HepG2 (cell line): ENCODE measurements at regions not wholly inside any gene's neighbourhood (a gene's known extent, or its start where the extent isn't known, plus 50 kb on each side); places are given as distances from the start of the nearest gene placed in this dataset.

ENCODE experiments used
- ATAC-seq: fragments of 200-7000 bp; cut with Tn5 transposase; 3 replicates; pipeline ENCODE4 v1.9.1; 2020; ENCODE audit warnings: mild to moderate bottlenecking, moderate library complexity
- BruUV-seq: library from RNA; stranded (reverse); fragments of 400-500 nt; replicated peaks from 2 replicates; lab custom pipeline; 2021; lab: Mats Ljungman, UMichigan
- CTCF ChIA-PET: fragments of 300-600 bp; formaldehyde crosslinking; extraction: SDS; loops from one replicate; lab custom pipeline; 2021; ENCODE audit warnings: low total read pairs, inconsistent platforms, low intra/inter-chr PET ratio; lab: Yijun Ruan, JAX
- POLR2A ChIA-PET: fragments of 350-600 bp; sonication (Branson Sonifier 250); formaldehyde crosslinking; loops from one replicate; lab custom pipeline; 2020; ENCODE audit warnings: antibody characterized with exemption, inconsistent platforms; lab: Yijun Ruan, JAX
- DNase-seq: peaks from one replicate; pipeline ENCODE4 v3.0.0-alpha.2; 2015; ENCODE audit warnings: low spot score
- FAIRE-seq: peaks from 3 replicates; lab custom pipeline; 2011; peaks lifted over from hg19 to GRCh38; lab: Jason Lieb, UNC
- H2AFZ ChIP-seq: one replicate; pipeline ENCODE4 v1.6.1; 2011; ENCODE audit warnings: low read length, inconsistent platforms
- H3K27ac ChIP-seq: fragments of 300-600 bp; 3 replicates; pipeline ENCODE4 v1.8.0; 2011; ENCODE audit warnings: mixed run types, mild to moderate bottlenecking, mixed read lengths, low read length, inconsistent platforms; ENCODE audit not compliant: insufficient read depth; ENCODE audit errors: extremely low read length
- H3K27me3 ChIP-seq, 2 experiments: fragments of 200-600 bp in 1 of 2; 2 replicates in 1 of 2; 3 replicates in 1 of 2; pipeline versions ENCODE4 v1.6.0 to v1.8.0; 2011; ENCODE audit warnings: low read length in 2 of 2, mild to moderate bottlenecking in 2 of 2, moderate library complexity in 2 of 2, inconsistent platforms in 1 of 2; ENCODE audit not compliant: insufficient read depth in 2 of 2, control insufficient read depth in 1 of 2
- H3K36me3 ChIP-seq, 2 experiments: fragments of 200-600 bp in 1 of 2; replicated peaks in 1 of 2; 2 replicates in 1 of 2; 3 replicates in 1 of 2; pipeline versions ENCODE4 v1.5.1 to v1.8.0; 2011; ENCODE audit warnings: low read length in 2 of 2, inconsistent platforms in 1 of 2; ENCODE audit not compliant: insufficient read depth in 2 of 2, control insufficient read depth in 1 of 2
- H3K4me1 ChIP-seq: 2 replicates; pipeline ENCODE4 v1.5.1; 2012; ENCODE audit warnings: low read length, inconsistent platforms; ENCODE audit not compliant: insufficient read depth
- H3K4me2 ChIP-seq: 2 replicates; pipeline ENCODE4 v1.6.0; 2011; ENCODE audit warnings: low read depth, low read length, inconsistent platforms
- H3K4me3 ChIP-seq, 3 experiments: fragments of 200-600 bp in 1 of 3; sonication (generic), shearing (Covaris generic) in 1 of 3; replicated peaks in 1 of 3; 2 replicates each; pipeline ENCODE4 v1.5.1; 2011 to 2016; ENCODE audit warnings: low read length in 3 of 3, inconsistent platforms in 2 of 3, low read depth in 2 of 3, mild to moderate bottlenecking in 2 of 3, control low read depth in 1 of 3, mixed read lengths in 1 of 3; ENCODE audit not compliant: insufficient read depth in 1 of 3
- H3K79me2 ChIP-seq: one replicate; pipeline ENCODE4 v1.6.1; 2011; ENCODE audit warnings: low read length, inconsistent platforms; ENCODE audit not compliant: insufficient read depth
- H3K9ac ChIP-seq: 2 replicates; pipeline ENCODE4 v1.6.0; 2011; ENCODE audit warnings: mild to moderate bottlenecking, low read depth, low read length, inconsistent platforms; ENCODE audit not compliant: insufficient read depth
- H3K9me3 ChIP-seq: 2 replicates; pipeline ENCODE4 v1.5.1; 2012; ENCODE audit warnings: mild to moderate bottlenecking, low read length
- H4K20me1 ChIP-seq: 2 replicates; pipeline ENCODE4 v1.6.0; 2011; ENCODE audit warnings: inconsistent platforms, mild to moderate bottlenecking, low read length, moderate library complexity; ENCODE audit not compliant: insufficient read depth
- ATF7 ChIP-seq, 2 experiments: fragments of 450-650 bp in 1 of 2; sonication (generic) in 1 of 2; formaldehyde crosslinking in 1 of 2; IDR thresholded peaks; 2 replicates each; pipeline versions ENCODE4 v1.4.0 to v1.6.1; 2016 to 2020; ENCODE audit warnings: antibody characterized with exemption in 1 of 2, mild to moderate bottlenecking in 1 of 2, missing genetic modification reagents in 1 of 2
- EEA1 ChIP-seq: sonication (generic); formaldehyde crosslinking; IDR thresholded peaks from 2 replicates; pipeline ENCODE4 v1.5.1; 2020; ENCODE audit warnings: mild to moderate bottlenecking, missing genetic modification reagents, borderline replicate concordance
- HOXA9 ChIP-seq: sonication (generic); formaldehyde crosslinking; IDR thresholded peaks from 2 replicates; pipeline ENCODE4 v1.8.1; 2022; ENCODE audit warnings: missing genetic modification reagents, mild to moderate bottlenecking, moderate library complexity, borderline replicate concordance
- IRF2 ChIP-seq: IDR thresholded peaks from 2 replicates; pipeline ENCODE4 v1.6.1; 2018; ENCODE audit warnings: missing genetic modification reagents, missing compliant biosample characterization
- KLF16 ChIP-seq, 2 experiments: sonication (generic) in 1 of 2; formaldehyde crosslinking in 1 of 2; IDR thresholded peaks; 2 replicates each; pipeline versions ENCODE4 v1.6.1 to v1.8.0; 2016 to 2023; ENCODE audit warnings: missing genetic modification reagents in 2 of 2, missing compliant biosample characterization in 1 of 2
- RORA ChIP-seq: sonication (generic); formaldehyde crosslinking; IDR thresholded peaks from 2 replicates; pipeline ENCODE4 v1.5.0; 2020; ENCODE audit warnings: mild to moderate bottlenecking, missing genetic modification reagents, moderate library complexity
- YY1 ChIP-seq: IDR thresholded peaks from 2 replicates; pipeline ENCODE4 v1.6.1; 2011; ENCODE audit warnings: low read length, low read depth, moderate library complexity, mild to moderate bottlenecking; ENCODE audit not compliant: insufficient read depth, insufficient replicate concordance
- ZNF530 ChIP-seq: sonication (generic); formaldehyde crosslinking; IDR thresholded peaks from 2 replicates; pipeline ENCODE4 v1.5.0; 2020; ENCODE audit warnings: low read depth, mild to moderate bottlenecking, missing genetic modification reagents
- ZNF713 ChIP-seq: sonication (generic); formaldehyde crosslinking; IDR thresholded peaks from 2 replicates; pipeline ENCODE4 v1.4.0; 2020; ENCODE audit warnings: mild to moderate bottlenecking, missing genetic modification reagents
- ZNF792 ChIP-seq: IDR thresholded peaks from 2 replicates; pipeline ENCODE4 v1.6.1; 2016
- ZNF891 ChIP-seq: sonication (generic); formaldehyde crosslinking; IDR thresholded peaks from 2 replicates; pipeline ENCODE4 v1.5.0; 2020; ENCODE audit warnings: mild to moderate bottlenecking, missing genetic modification reagents
- ZSCAN12 ChIP-seq: sonication (generic); formaldehyde crosslinking; IDR thresholded peaks from 2 replicates; pipeline ENCODE4 v1.9.0; 2021; ENCODE audit warnings: mild to moderate bottlenecking, missing genetic modification reagents
- WGBS: methylation state at CpG from one replicate; pipeline ENCODE4 v1.1.6; 2017; ENCODE audit warnings: low lambda C conversion rate; 5-methylcytosine and 5-hydroxymethylcytosine counted together
- in situ Hi-C: cut with HindIII; loops from 2 replicates; pipeline ENCODE4 v1.10.0; 2017; ENCODE audit warnings: low pct_unique_long_range_greater_than_20kb; ENCODE audit not compliant: extremely low pct_ligation_motif_present
- intact Hi-C: fragments of 100-400 bp; cut with micrococcal nuclease; formaldehyde crosslinking; loops from one replicate; pipeline ENCODE4 v1.10.0; 2022; ENCODE audit not compliant: unreplicated experiment
- TF ChIP-seq, protein P1 (sequence below): sonication (generic); formaldehyde crosslinking; IDR thresholded peaks from 2 replicates; pipeline ENCODE4 v1.5.1; 2020; ENCODE audit warnings: mild to moderate bottlenecking, missing genetic modification reagents, borderline replicate concordance
- TF ChIP-seq, protein P2 (sequence below): sonication (generic); formaldehyde crosslinking; IDR thresholded peaks from 2 replicates; pipeline ENCODE4 v1.4.0; 2020; ENCODE audit warnings: mild to moderate bottlenecking, missing genetic modification reagents
- TF ChIP-seq, protein P3 (sequence below): IDR thresholded peaks from 2 replicates; pipeline ENCODE4 v1.6.1; 2016; ENCODE audit warnings: control low read depth
- TF ChIP-seq, protein P4 (sequence below): IDR thresholded peaks from 2 replicates; pipeline ENCODE4 v1.6.1; 2016

DNA sequence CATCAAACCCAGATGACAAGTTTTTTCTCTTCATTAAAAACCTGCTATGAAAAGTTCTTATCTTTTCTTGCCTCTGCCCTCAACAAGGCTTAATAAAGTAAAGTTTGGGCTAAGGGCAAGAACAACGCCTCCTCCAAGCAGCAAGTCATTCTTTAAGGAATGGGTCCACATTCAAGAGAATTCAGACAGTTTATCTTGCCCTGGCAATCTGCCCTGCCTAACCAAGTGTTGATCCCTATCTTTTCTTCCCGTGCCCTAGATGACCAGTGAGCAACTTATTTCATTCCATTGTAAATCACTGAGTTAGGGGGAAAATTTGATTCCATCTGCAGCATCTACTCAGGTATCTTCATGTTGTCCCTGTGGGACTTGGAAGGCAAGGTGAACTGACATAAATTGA is 370.3 kb upstream of the DPPA4 start:
- ATAC-seq (no peak), DNase-seq (no peak), FAIRE-seq (no peak)
- Histone ChIP-seq H3K36me3 (no peaks in the 10 kb centered on the region), H2AFZ (no peak overlapping the region), H3K27ac (no peak overlapping the region), H3K4me3 (no peak overlapping the region), H3K27me3 (no peaks in the 10 kb centered on the region), H3K9me3 (peaks cover 19% of the 10 kb centered on the region), H3K79me2 (no peaks in the 10 kb centered on the region), H4K20me1 (no peaks in the 10 kb centered on the region), H3K4me2 (no peak overlapping the region), H3K4me1 (no peaks in the 10 kb centered on the region), H3K9ac (no peak overlapping the region)
- 0% methylated on average over 2 of the region's 2 CpGs for WGBS
- POLR2A ChIA-PET, result no interaction called here
- no TSS peak for BruUV-seq
- in situ Hi-C loops, result no loop called here
- intact Hi-C loops, result no loop called here
- CTCF ChIA-PET, result no interaction called here
- no peak for TF ChIP-seq KLF16 (CRISPR knock-in tag; IDR thresholded peaks at IDR 0.05)
- no peak for TF ChIP-seq YY1
- TF ChIP-seq EEA1 (CRISPR knock-in tag), result no peak
- TF ChIP-seq ZSCAN12, result no peak
- TF ChIP-seq, protein P1, sequence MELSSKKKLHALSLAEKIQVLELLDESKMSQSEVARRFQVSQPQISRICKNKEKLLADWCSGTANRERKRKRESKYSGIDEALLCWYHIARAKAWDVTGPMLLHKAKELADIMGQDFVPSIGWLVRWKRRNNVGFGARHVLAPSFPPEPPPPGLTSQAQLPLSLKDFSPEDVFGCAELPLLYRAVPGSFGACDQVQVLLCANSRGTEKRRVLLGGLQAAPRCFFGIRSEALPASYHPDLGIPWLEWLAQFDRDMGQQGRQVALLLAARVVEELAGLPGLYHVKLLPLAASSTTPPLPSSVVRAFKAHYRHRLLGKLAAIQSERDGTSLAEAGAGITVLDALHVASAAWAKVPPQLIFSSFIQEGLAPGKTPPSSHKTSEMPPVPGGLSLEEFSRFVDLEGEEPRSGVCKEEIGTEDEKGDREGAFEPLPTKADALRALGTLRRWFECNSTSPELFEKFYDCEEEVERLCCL (CRISPR knock-in tag), result no peak
- no peak for TF ChIP-seq ZNF530
- TF ChIP-seq ZNF713, result no peak
- TF ChIP-seq RORA, result no peak
- TF ChIP-seq IRF2 (CRISPR knock-in tag), result no peak
- TF ChIP-seq, protein P2, sequence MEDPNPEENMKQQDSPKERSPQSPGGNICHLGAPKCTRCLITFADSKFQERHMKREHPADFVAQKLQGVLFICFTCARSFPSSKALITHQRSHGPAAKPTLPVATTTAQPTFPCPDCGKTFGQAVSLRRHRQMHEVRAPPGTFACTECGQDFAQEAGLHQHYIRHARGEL (CRISPR knock-in tag), result no peak
- no peak for TF ChIP-seq ZNF891 (CRISPR knock-in tag)
- no peak for TF ChIP-seq ATF7 (IDR thresholded peaks at IDR 0.05)
- no peak for TF ChIP-seq ATF7 (CRISPR knock-in tag; IDR thresholded peaks at IDR 0.05)
- TF ChIP-seq, protein P3, sequence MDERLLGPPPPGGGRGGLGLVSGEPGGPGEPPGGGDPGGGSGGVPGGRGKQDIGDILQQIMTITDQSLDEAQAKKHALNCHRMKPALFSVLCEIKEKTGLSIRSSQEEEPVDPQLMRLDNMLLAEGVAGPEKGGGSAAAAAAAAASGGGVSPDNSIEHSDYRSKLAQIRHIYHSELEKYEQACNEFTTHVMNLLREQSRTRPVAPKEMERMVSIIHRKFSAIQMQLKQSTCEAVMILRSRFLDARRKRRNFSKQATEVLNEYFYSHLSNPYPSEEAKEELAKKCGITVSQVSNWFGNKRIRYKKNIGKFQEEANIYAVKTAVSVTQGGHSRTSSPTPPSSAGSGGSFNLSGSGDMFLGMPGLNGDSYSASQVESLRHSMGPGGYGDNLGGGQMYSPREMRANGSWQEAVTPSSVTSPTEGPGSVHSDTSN, result no peak
- no peak for TF ChIP-seq ZNF792 (CRISPR knock-in tag)
- TF ChIP-seq, protein P4, sequence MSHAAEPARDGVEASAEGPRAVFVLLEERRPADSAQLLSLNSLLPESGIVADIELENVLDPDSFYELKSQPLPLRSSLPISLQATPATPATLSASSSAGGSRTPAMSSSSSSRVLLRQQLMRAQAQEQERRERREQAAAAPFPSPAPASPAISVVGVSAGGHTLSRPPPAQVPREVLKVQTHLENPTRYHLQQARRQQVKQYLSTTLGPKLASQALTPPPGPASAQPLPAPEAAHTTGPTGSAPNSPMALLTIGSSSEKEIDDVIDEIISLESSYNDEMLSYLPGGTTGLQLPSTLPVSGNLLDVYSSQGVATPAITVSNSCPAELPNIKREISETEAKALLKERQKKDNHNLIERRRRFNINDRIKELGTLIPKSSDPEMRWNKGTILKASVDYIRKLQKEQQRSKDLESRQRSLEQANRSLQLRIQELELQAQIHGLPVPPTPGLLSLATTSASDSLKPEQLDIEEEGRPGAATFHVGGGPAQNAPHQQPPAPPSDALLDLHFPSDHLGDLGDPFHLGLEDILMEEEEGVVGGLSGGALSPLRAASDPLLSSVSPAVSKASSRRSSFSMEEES, result no peak
- TF ChIP-seq HOXA9 (CRISPR knock-in tag), result no peak
